Natural killer cell (primary cell): ENCODE measurements at regions not wholly inside any gene's neighbourhood (a gene's known extent, or its start where the extent isn't known, plus 50 kb on each side); places are given as distances from the start of the nearest gene placed in this dataset.

Source experiments
- ATAC-seq, 3 donors: fragments of 150-1000 bp in 2 of 3; fragments of 200-7000 bp in 1 of 3; cut with Tn5 transposase; 1 replicate in 1 of 3; 2 replicates in 2 of 3; pipeline ENCODE4 v1.10.0; 2021; ENCODE audit warnings: mild to moderate bottlenecking in 2 of 3, moderate library complexity in 2 of 3
- DNase-seq, 2 donors: peaks; one replicate each; pipeline versions ENCODE4 v3.0.0 to v3.0.0-alpha.2; 2013 to 2021; ENCODE audit warnings: mixed read lengths in 1 of 2
- H3K27ac ChIP-seq: one replicate; pipeline ENCODE4 v1.5.1; 2013; ENCODE audit warnings: mild to moderate bottlenecking, low read length
- H3K27me3 ChIP-seq: one replicate; pipeline ENCODE4 v1.6.1; 2013; ENCODE audit warnings: low read length; ENCODE audit not compliant: control insufficient read depth, insufficient read depth
- H3K36me3 ChIP-seq: one replicate; pipeline ENCODE4 v1.6.1; 2013; ENCODE audit warnings: low read length; ENCODE audit not compliant: control insufficient read depth, insufficient read depth
- H3K4me1 ChIP-seq: one replicate; pipeline ENCODE4 v1.6.1; 2013; ENCODE audit warnings: low read length; ENCODE audit not compliant: control insufficient read depth, insufficient read depth
- H3K4me3 ChIP-seq: one replicate; pipeline ENCODE4 v1.5.1; 2013; ENCODE audit warnings: low read length
- H3K9me3 ChIP-seq: one replicate; pipeline ENCODE4 v1.6.1; 2013; ENCODE audit warnings: low read length; ENCODE audit not compliant: control insufficient read depth, insufficient read depth
- H3K27ac Mint-ChIP-seq, 2 donors: one replicate each; pipeline ENCODE4 v1.8.0; 2022; ENCODE audit warnings: mild to moderate bottlenecking in 2 of 2, mixed read lengths in 2 of 2, moderate library complexity in 1 of 2
- H3K27me3 Mint-ChIP-seq, 2 donors: one replicate each; pipeline ENCODE4 v1.8.0; 2022; ENCODE audit warnings: low read depth in 2 of 2, mixed read lengths in 2 of 2
- H3K36me3 Mint-ChIP-seq: one replicate; pipeline ENCODE4 v1.8.0; 2022; ENCODE audit warnings: mixed read lengths
- H3K4me1 Mint-ChIP-seq, 2 donors: one replicate each; pipeline ENCODE4 v1.8.0; 2022; ENCODE audit warnings: mixed read lengths in 2 of 2
- H3K4me3 Mint-ChIP-seq: one replicate; pipeline ENCODE4 v1.8.0; 2022; ENCODE audit warnings: mild to moderate bottlenecking, moderate library complexity, mixed read lengths
- H3K9me3 Mint-ChIP-seq, 2 donors: one replicate each; pipeline ENCODE4 v1.8.0; 2022; ENCODE audit warnings: mixed read lengths in 2 of 2
- WGBS: methylation state at CpG from one replicate; pipeline ENCODE4 v1.1.7; 2013; ENCODE audit warnings: missing lambda C conversion rate; ENCODE audit not compliant: insufficient coverage; 5-methylcytosine and 5-hydroxymethylcytosine counted together
- intact Hi-C: fragments of 100-400 bp; cut with micrococcal nuclease; formaldehyde crosslinking; loops from one replicate; pipeline ENCODE4 v1.14.2; 2022
- TF ChIP-seq, protein P1 (sequence below): fragments of 200-600 bp; IDR thresholded peaks from one replicate; pipeline ENCODE4 v1.8.0; 2022; ENCODE audit warnings: antibody characterized with exemption

DNA sequence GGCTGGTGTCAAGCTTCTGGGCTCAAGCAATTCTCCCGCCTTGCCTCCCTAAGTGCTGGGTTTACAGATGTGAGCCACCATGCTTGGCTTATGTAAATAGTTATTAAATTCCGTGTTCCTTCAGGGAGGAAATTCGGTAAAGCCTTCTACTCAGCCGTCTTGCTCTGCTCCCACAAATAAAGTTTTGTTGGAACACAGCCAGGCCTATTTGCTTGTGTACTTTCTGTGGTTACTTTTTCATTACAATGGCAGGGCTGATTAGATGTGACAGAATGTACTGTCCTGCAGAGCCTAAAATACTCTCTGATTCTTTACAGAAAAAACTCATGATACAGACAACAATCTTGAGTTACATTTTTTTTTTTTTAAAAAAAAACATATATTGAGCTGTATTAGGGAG, 68.8 kb upstream of the TACR1 start:
- Mint-ChIP-seq H3K27ac (no peak overlapping the region), H3K9me3 (peaks cover 6 to 12% of the 10 kb centered on the region in 2 donors), H3K4me1 (no peaks in the 10 kb centered on the region), H3K27me3 (peaks cover 0 to 4% of the 10 kb centered on the region in 2 donors), H3K4me3 (no peak overlapping the region), H3K36me3 (no peaks in the 10 kb centered on the region)
- Histone ChIP-seq H3K9me3 (peaks cover 2% of the 10 kb centered on the region), H3K4me1 (no peaks in the 10 kb centered on the region), H3K27me3 (no peaks in the 10 kb centered on the region), H3K36me3 (no peaks in the 10 kb centered on the region), H3K4me3 (no peak overlapping the region), H3K27ac (no peak overlapping the region)
- intact Hi-C loops: no loop called here
- no peak for DNase-seq
- WGBS: 96% methylated on average over 4 of the region's 4 CpGs
- TF ChIP-seq, protein P1, sequence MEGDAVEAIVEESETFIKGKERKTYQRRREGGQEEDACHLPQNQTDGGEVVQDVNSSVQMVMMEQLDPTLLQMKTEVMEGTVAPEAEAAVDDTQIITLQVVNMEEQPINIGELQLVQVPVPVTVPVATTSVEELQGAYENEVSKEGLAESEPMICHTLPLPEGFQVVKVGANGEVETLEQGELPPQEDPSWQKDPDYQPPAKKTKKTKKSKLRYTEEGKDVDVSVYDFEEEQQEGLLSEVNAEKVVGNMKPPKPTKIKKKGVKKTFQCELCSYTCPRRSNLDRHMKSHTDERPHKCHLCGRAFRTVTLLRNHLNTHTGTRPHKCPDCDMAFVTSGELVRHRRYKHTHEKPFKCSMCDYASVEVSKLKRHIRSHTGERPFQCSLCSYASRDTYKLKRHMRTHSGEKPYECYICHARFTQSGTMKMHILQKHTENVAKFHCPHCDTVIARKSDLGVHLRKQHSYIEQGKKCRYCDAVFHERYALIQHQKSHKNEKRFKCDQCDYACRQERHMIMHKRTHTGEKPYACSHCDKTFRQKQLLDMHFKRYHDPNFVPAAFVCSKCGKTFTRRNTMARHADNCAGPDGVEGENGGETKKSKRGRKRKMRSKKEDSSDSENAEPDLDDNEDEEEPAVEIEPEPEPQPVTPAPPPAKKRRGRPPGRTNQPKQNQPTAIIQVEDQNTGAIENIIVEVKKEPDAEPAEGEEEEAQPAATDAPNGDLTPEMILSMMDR: no peak
- ATAC-seq: no peak

DNA sequence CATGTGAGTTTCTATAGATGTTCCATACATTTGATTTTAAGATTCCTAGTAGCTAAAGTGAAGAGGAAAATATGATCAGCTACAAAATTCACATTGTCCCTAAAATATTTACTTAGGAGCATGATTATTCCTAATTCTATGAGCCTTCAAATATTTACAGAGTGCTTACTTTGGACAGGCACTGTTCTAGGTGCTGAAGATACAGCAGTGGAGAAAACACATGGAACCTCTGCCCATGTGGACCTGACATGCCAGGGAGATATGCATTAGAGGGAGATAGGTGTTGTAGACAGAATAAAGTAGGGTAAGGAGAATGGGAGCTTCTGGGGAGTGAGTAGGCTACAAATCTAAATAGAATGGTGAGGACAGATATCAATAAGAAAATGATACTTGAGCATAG, 62.6 kb upstream of the TACR1 start:
- Histone ChIP-seq H3K9me3 (peaks cover 2% of the 10 kb centered on the region), H3K4me3 (no peak overlapping the region), H3K36me3 (no peaks in the 10 kb centered on the region), H3K27me3 (no peaks in the 10 kb centered on the region), H3K4me1 (no peaks in the 10 kb centered on the region), H3K27ac (no peak overlapping the region)
- H3K4me3 Mint-ChIP-seq: no peak overlapping the region
- no peak overlapping the region for H3K27ac Mint-ChIP-seq
- TF ChIP-seq, protein P1: no peak
- no peak for ATAC-seq
- no peaks in the 10 kb centered on the region for H3K27me3 Mint-ChIP-seq
- H3K4me1 Mint-ChIP-seq: no peaks in the 10 kb centered on the region
- H3K9me3 Mint-ChIP-seq: peaks cover 12 to 28% of the 10 kb centered on the region in 2 donors
- no peak for DNase-seq
- peaks cover 7% of the 10 kb centered on the region for H3K36me3 Mint-ChIP-seq
- intact Hi-C loops: no loop called here

DNA sequence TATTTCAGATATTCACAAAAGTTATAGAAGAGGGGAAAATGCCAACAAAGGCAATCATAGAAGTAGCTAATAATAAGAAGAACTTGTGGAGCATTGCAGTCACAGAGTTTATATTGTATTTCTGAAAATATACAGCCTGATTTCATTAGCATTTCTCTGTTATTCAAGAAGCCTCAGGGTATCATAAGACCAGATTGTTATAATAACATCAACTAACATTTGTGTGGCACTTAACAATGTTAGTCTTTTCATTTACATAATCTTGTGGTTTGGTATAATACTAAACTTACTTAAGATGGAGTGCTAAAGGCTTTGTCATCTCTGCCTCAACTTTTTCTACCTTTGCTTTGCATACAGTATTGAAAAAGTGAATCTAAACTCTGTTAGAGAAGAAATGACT, 61.6 kb upstream of the TACR1 start:
- Histone ChIP-seq H3K4me1 (no peaks in the 10 kb centered on the region), H3K4me3 (no peak overlapping the region), H3K27ac (no peak overlapping the region), H3K27me3 (no peaks in the 10 kb centered on the region), H3K9me3 (no peaks in the 10 kb centered on the region), H3K36me3 (no peaks in the 10 kb centered on the region)
- no peak overlapping the region for H3K27ac Mint-ChIP-seq
- H3K9me3 Mint-ChIP-seq: peaks cover 12 to 25% of the 10 kb centered on the region in 2 donors
- peaks cover 7% of the 10 kb centered on the region for H3K36me3 Mint-ChIP-seq
- ATAC-seq: no peak
- TF ChIP-seq, protein P1: no peak
- no peak for DNase-seq
- intact Hi-C loops: no loop called here
- no peak overlapping the region for H3K4me3 Mint-ChIP-seq
- no peaks in the 10 kb centered on the region for H3K4me1 Mint-ChIP-seq
- H3K27me3 Mint-ChIP-seq: no peaks in the 10 kb centered on the region

DNA sequence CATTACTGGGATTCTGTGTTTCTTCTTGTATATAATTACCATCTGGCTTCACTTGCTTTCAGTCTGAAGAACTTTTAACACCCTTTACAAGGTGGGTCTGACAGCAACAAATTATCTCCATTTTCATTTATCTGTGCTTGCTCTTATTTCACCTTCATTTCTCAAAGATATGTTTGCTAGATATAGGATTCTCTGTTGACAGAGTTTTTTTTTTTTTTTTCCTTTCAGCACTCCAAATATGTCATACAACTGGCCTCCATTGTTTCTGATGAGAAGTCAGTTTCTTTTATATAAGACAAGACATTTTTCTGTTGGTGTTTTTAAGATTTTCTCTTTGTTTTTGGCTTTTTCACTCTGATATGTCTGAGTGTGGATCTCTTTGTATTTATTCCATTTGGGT, 59.3 kb upstream of the TACR1 start:
- Histone ChIP-seq H3K27ac (no peak overlapping the region), H3K36me3 (no peaks in the 10 kb centered on the region), H3K27me3 (no peaks in the 10 kb centered on the region), H3K4me1 (no peaks in the 10 kb centered on the region), H3K4me3 (no peak overlapping the region), H3K9me3 (no peaks in the 10 kb centered on the region)
- no peaks in the 10 kb centered on the region for H3K27me3 Mint-ChIP-seq
- no peak for DNase-seq
- intact Hi-C loops: no loop called here
- no peak for ATAC-seq
- peaks cover 10 to 21% of the 10 kb centered on the region in 2 donors for H3K9me3 Mint-ChIP-seq
- no peak overlapping the region for H3K27ac Mint-ChIP-seq
- TF ChIP-seq, protein P1: no peak
- H3K4me1 Mint-ChIP-seq: no peaks in the 10 kb centered on the region
- H3K36me3 Mint-ChIP-seq: peaks cover 7% of the 10 kb centered on the region
- H3K4me3 Mint-ChIP-seq: no peak overlapping the region
